ENCODE measurements at regions not wholly inside any gene's neighbourhood (a gene's known extent, or its start where the extent isn't known, plus 50 kb on each side); places are given as distances from the start of the nearest gene placed in this dataset.

DNA sequence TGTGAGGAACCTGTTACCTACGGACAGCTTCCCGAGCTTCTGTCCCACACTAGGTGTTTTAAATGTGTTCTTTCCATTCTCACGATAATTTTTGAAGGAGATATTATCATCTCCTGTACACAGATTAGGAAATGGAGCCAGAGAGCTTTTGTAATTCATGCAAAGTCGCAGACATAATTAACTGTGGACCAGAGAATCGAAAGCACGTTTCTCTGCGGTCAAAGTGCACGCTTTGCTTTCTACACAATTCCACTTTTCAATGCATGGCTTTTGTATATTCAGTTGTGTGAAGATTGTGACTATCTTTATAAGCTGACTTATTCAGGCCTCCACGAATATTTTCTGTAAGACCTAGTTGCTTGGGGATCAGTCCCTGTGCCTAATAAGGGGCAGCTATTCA, 81.7 kb upstream of the SLC10A2 start:
- H3K4me3 ChIP-seq, result no peak overlapping the region
- DNase-seq, result no peak
- H3K4me1 ChIP-seq, result no peaks in the 10 kb centered on the region
- no peak for TF ChIP-seq CTCF (IDR thresholded peaks at IDR 0.05)
- no peak for ATAC-seq
- H3K27me3 ChIP-seq, result no peaks in the 10 kb centered on the region
- no peaks in the 10 kb centered on the region for H3K36me3 ChIP-seq
- no peaks in the 10 kb centered on the region for H3K9me3 ChIP-seq
- 81 to 82% methylated on average over 9 of the region's 9 CpGs for WGBS, 2 donors
- intact Hi-C loops (cut with DNase I), result loop anchor here in 2 of 10 donors (10.0 kb wide), 2 partner anchors 223 to 233 kb away; no protein-coding TSS in a partner anchor
- no peak overlapping the region for H3K27ac ChIP-seq

GRCh38 chr13:103145442-103145841, 79.2 kb upstream of the SLC10A2 start:
- no peak for TF ChIP-seq CTCF (IDR thresholded peaks at IDR 0.05)
- Histone ChIP-seq H3K9me3 (no peaks in the 10 kb centered on the region), H3K27me3 (no peaks in the 10 kb centered on the region), H3K4me1 (no peaks in the 10 kb centered on the region), H3K36me3 (no peaks in the 10 kb centered on the region), H3K4me3 (no peak overlapping the region), H3K27ac (no peak overlapping the region)
- intact Hi-C loops (cut with DNase I), result loop anchor here in 2 of 10 donors (10.0 kb wide), 2 partner anchors 221 to 231 kb away; no protein-coding TSS in a partner anchor
- DNase-seq (no peak), ATAC-seq (no peak)
- 71 to 86% methylated on average over 1 of the region's 1 CpG for WGBS, 2 donors

- Histone ChIP-seq H3K4me1 (no peaks in the 10 kb centered on the region), H3K9me3 (no peaks in the 10 kb centered on the region), H3K27ac (no peak overlapping the region), H3K27me3 (no peaks in the 10 kb centered on the region), H3K36me3 (no peaks in the 10 kb centered on the region), H3K4me3 (no peak overlapping the region)
- ATAC-seq (no peak), DNase-seq (no peak)
- intact Hi-C loops (cut with DNase I), result loop anchor here in 3 of 10 donors (5.0 to 10.0 kb wide), 3 partner anchors 219 to 229 kb away; no protein-coding TSS in a partner anchor
- TF ChIP-seq CTCF (IDR thresholded peaks at IDR 0.05), result no peak
Observed at GRCh38 chr13:103143432-103143831, 77.2 kb upstream of the SLC10A2 start.

GRCh38 chr13:103142151-103142550, 75.9 kb upstream of the SLC10A2 start:
- no peak for TF ChIP-seq CTCF (IDR thresholded peaks at IDR 0.05)
- Histone ChIP-seq H3K9me3 (no peaks in the 10 kb centered on the region), H3K27ac (no peak overlapping the region), H3K4me3 (no peak overlapping the region), H3K36me3 (no peaks in the 10 kb centered on the region), H3K27me3 (no peaks in the 10 kb centered on the region), H3K4me1 (no peaks in the 10 kb centered on the region)
- 70 to 73% methylated on average over 2 of the region's 2 CpGs for WGBS, 2 donors
- ATAC-seq (no peak), DNase-seq (no peak)
- intact Hi-C loops (cut with DNase I), result loop anchor here in 3 of 10 donors (5.0 to 10.0 kb wide), 3 partner anchors 217 to 227 kb away; no protein-coding TSS in a partner anchor
